MG63 (cell line): ENCODE measurements at regions not wholly inside any gene's neighbourhood (a gene's known extent, or its start where the extent isn't known, plus 50 kb on each side); places are given as distances from the start of the nearest gene placed in this dataset.

ENCODE experiments used
- DNase-seq: peaks from one replicate; pipeline ENCODE4 v3.0.0-alpha.2; 2020
- H3K27me3 ChIP-seq: fragments of 250-450 bp; sonication (Bioruptor Pico); 2 replicates; pipeline ENCODE4 v1.5.1; 2020; ENCODE audit warnings: mild to moderate bottlenecking, moderate library complexity
- H3K36me3 ChIP-seq: fragments of 250-450 bp; sonication (Bioruptor Pico); 2 replicates; pipeline ENCODE4 v1.5.1; 2020; ENCODE audit warnings: mild to moderate bottlenecking, moderate library complexity
- H3K4me3 ChIP-seq: fragments of 250-450 bp; sonication (Bioruptor Pico); 2 replicates; pipeline ENCODE4 v1.5.1; 2020; ENCODE audit warnings: mild to moderate bottlenecking, moderate library complexity
- H3K9me3 ChIP-seq: fragments of 250-450 bp; sonication (Bioruptor Pico); 2 replicates; pipeline ENCODE4 v1.5.1; 2020; ENCODE audit warnings: mild to moderate bottlenecking, moderate library complexity

DNA sequence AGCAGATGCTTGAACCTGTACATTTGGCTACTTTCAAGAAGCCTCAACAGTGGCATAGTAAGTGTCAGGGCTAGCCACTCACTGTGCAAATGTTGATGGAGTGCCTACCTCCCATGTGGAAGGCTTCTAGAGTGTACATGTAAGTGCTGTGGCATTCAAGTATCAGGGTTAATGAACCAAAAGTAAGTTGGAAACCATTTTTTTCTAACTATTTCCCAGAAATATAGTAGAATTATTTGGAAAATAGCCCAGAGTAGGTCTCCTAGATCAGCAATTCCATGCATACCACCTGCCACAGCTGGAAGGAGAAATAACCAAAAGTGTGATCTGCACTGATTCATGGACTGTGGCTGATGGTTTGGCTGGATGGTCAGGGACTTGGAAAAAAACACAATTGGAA lies 53.3 kb downstream of the FOXD1 start:
- no peak overlapping the region for H3K4me3 ChIP-seq
- no peaks in the 10 kb centered on the region for H3K27me3 ChIP-seq
- no peaks in the 10 kb centered on the region for H3K36me3 ChIP-seq
- no peak for DNase-seq
- H3K9me3 ChIP-seq, result no peaks in the 10 kb centered on the region

DNA sequence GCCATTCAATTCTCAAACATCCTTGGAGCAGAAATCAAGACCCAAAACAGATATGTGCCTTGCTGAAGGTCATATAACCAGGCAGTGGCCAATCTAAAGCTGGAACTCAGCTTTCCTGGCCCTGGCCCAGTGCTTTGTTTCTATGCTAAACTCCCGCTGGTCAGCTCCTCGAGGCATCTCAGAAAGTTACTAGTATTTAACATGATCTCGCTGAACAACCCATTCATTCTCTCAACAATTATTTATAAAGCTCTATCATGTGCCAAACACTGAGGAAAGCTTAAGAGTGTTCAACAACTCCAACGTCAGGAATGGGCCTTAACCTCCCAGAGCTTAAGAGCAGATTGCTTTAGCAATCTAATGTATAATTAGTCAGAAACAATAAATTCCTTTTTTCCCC lies 54.0 kb downstream of the FOXD1 start:
- no peaks in the 10 kb centered on the region for H3K27me3 ChIP-seq
- H3K36me3 ChIP-seq, result no peaks in the 10 kb centered on the region
- H3K9me3 ChIP-seq, result no peaks in the 10 kb centered on the region
- H3K4me3 ChIP-seq, result no peak overlapping the region
- no peak for DNase-seq

DNA sequence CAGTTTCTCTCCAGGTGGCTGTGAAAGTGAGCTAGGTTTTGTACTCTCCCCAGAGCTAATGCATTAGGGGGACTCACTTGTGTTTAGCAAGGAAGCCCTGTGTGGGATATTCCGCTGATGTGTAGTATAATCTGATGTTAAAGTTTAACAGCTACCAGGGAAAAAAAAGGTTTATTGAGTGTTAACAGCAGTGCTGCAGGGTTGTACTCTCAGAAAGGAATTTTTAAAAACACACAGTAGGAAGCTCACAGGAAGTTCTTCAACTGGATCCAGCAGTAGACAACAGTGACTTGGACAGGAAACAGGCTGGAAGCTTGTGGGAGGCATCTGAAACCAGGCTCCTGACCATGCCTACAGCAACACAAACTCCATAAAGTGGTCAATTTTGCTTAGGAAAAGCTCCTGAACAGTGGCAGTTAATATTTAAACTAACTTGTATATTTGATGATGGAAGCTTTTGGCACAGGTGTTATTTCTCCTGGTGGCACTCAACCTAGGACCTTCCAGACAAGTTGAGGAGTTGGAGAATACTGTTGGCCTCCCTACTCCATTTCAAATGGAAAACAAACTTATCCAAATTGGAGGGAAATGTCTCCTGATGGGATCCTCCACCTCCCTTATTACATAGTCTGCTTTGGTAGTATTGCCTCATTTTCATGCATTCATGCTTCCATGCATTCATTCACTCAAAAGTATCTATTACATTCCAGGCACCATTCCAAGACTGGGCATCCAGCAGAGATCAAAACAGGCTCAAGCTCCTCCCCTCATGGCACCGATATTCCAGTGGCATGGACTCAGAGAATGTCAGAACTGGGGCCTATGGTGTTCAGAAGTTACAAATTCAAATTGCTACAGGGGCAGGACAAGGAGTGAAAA lies 54.7 kb downstream of the FOXD1 start:
- H3K9me3 ChIP-seq, result no peaks in the 10 kb centered on the region
- peak; percentile 70 for DNase-seq
- H3K36me3 ChIP-seq, result no peaks in the 10 kb centered on the region
- H3K27me3 ChIP-seq, result no peaks in the 10 kb centered on the region
- H3K4me3 ChIP-seq, result no peak overlapping the region

DNA sequence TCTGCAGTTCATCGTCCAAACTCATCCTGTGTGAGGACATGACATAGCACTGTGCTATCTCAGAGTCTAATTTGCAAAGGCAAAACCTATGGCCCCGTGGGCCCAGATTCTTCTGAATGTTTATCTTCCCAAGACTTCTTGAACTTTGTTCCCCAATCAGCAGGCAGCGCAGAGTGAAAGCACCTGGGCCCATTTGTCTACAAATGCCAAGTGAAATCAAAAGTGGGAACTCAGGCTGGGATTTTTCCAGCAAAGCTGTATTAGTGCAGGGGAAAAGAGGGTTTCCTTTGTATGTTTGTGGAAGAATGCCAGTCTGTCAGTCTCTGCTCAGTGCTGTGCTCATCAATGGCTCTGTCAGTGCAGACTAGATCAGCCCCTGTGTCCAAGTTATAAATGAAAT lies 55.8 kb downstream of the FOXD1 start:
- no peaks in the 10 kb centered on the region for H3K27me3 ChIP-seq
- no peak overlapping the region for H3K4me3 ChIP-seq
- no peak for DNase-seq
- no peaks in the 10 kb centered on the region for H3K36me3 ChIP-seq
- H3K9me3 ChIP-seq, result no peaks in the 10 kb centered on the region

DNA sequence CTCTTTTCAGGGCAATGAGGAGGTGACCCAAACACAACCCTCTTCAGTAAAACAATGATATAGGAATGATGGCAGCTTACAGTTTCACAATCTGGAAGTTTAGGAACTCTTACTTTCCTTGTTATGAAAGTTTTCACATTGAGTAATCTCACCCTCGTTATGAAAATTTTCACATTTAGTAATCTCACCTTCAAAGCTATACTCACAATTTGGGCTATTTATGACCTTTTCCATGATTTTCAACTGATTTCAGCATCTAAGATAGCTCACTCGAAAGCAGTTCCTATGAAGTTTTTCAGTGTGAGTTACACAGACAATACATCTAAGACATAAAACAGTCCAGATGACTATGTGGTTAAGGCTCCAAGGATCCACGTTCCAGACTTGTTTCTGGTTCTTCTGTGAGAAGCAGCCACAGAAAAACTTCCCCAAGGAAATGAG lies 57.1 kb downstream of the FOXD1 start:
- Histone ChIP-seq H3K9me3 (peaks cover under 1% of the 10 kb centered on the region; the same call in 1 of the 2 replicates), H3K4me3 (no peak overlapping the region), H3K27me3 (no peaks in the 10 kb centered on the region), H3K36me3 (no peaks in the 10 kb centered on the region)
- no peak for DNase-seq

DNA sequence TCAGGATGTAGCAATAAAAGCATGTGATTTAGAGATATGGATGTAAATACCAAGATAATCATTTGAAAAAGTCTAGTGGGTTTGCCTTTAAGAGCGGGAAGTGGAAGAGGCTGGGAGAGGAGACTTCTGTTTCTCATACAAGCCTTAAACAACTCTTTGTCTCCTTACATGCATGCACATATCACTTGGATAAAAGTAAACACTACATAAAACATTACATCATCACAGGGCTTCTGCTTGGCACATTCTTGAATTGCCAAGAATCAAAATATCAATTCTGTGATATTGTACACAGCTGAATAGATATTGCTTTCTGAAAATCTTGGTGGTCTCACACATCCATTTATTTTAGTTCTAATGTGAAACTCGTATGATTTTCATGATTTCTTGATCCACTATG lies 57.6 kb downstream of the FOXD1 start:
- no peak overlapping the region for H3K4me3 ChIP-seq
- no peak for DNase-seq
- H3K9me3 ChIP-seq, result peaks cover 5% of the 10 kb centered on the region
- no peaks in the 10 kb centered on the region for H3K36me3 ChIP-seq
- no peaks in the 10 kb centered on the region for H3K27me3 ChIP-seq

DNA sequence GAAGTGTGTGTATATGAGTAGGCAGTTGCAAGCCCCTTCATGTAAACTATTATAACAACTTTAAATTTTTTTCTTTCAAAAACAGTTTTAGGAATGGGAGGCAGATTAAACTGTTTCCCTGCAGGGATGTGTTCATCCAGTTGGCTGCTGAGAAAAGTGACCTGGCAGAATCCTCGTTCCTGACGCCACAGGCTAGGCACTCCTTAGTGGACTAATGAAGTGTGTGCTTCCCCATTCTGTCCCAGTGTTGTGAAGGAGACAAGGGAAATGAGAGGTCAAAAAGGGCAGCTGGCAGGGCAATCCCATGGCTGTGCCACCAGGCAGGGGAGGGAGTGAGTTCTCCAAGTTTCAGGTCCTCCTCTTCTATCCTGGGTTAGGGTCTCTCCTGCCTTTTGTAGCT lies 59.8 kb downstream of the FOXD1 start:
- Histone ChIP-seq H3K9me3 (peaks cover 19% of the 10 kb centered on the region), H3K36me3 (no peaks in the 10 kb centered on the region), H3K4me3 (no peak overlapping the region), H3K27me3 (no peaks in the 10 kb centered on the region)
- DNase-seq, result no peak

DNA sequence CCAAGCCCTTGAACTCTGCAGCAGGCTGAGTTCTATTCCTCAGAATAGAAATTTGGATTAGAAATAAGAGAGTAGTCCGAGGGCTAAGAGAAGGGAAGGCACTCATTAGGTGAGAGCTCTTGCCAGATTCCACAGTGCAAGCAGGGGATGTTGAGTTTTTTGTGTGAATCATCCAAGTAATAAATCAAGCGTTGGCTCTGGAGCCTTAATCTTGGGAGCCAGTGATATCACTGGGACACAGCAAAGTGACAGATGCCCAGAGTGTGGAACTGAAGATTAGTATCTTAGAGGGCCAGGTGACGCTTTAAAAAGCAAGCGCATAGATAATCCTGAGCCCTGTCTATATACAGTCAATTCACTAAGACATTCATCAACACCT lies 60.3 kb downstream of the FOXD1 start:
- Histone ChIP-seq H3K27me3 (no peaks in the 10 kb centered on the region), H3K9me3 (peaks cover 19% of the 10 kb centered on the region), H3K36me3 (no peaks in the 10 kb centered on the region), H3K4me3 (no peak overlapping the region)
- DNase-seq, result peak; percentile 25

DNA sequence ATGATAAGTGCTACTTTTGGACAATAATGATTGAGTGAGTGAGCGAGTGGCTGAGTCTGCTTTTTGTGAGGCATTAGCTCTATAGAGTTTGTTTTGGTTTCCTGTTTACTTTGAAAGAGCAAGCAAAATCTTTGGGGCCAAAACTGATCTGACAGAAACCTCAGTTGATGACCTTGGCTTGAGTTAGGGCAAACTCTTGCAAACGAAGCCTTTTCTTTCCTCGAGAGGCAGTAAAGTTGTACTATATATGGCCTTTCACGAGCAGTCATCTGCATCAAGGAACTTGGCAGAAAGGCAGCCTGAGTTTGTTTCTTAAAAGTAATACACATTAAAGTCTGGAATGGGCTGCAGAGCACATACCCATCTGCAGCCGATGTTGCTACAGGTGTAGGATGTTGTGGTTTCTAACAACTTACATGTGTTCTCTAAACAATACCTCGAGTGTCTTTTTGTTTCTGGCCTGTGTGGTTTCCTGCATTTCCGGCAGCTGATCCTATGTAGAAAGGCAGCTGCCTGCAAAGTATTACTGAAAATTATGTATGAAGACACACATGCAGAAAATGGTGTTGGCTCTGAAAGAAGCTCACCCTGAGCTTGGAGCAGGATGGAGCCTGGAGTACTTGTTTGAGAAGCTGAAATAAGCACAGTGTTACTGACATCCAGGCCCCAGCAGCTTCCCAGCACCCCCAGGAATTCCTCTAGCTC lies 60.8 kb downstream of the FOXD1 start:
- Histone ChIP-seq H3K36me3 (no peaks in the 10 kb centered on the region), H3K27me3 (no peaks in the 10 kb centered on the region), H3K9me3 (peaks cover 19% of the 10 kb centered on the region), H3K4me3 (no peak overlapping the region)
- DNase-seq, result no peak

DNA sequence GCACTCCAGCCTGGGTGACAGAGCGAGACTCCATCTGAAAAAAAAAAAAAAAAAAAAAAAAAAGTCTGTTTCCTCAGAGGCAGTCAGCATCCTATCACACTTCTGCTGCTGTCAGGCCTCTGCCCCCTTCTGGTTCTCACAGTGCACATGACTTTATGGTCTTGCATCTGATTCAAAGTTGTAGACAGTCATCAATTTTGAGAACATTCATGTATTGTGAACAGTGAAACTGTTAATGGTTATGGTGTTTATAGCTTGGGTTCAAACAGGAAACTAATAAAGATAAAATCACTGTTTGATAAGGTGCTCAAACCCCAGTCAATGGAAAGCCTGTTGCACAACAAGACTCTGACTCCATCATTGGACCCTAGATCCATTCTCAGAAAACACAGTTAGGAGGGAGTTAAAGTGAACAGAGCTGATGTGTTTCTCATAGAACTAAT lies 61.4 kb downstream of the FOXD1 start:
- Histone ChIP-seq H3K27me3 (no peaks in the 10 kb centered on the region), H3K4me3 (no peak overlapping the region), H3K36me3 (no peaks in the 10 kb centered on the region), H3K9me3 (peaks cover 19% of the 10 kb centered on the region)
- no peak for DNase-seq

DNA sequence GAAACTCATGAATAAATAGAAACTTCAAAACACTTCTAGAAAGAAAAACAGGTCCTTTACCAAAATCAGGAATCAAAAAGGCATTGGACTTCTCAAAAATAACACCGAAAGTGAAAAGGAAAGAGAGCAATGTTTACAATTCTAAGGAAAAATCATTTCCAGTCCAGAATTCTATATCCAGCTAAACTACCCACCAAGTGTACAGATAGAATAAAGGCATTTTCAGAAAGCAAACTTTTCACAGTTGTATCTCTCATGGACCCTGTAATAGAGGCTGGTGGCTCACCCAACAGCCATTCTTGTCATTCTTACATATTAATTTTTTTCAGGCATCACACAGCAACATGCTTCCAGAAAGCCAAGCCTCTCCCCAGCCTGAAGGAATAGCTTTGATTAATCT lies 63.7 kb downstream of the FOXD1 start:
- DNase-seq, result no peak
- H3K4me3 ChIP-seq, result no peak overlapping the region

DNA sequence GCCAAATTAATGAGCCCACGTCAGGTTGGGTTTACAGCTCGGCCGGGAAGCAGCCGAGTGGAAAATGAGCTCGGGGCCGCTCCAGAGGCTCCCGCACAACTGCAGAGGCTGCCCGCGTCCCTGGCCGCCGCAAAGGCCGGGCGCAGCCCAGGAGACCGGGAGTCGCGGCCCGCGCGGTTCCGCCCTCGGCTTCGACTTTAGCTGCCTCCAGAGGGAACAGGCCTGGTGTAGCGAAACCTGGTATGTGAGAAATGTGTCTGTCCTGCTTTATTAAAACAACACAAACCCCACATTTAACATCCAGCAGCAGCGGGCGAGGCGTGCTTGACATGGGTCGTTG lies 66.2 kb downstream of the FOXD1 start:
- Histone ChIP-seq H3K27me3 (no peaks in the 10 kb centered on the region), H3K4me3 (no peak overlapping the region), H3K36me3 (no peaks in the 10 kb centered on the region), H3K9me3 (peaks cover 19% of the 10 kb centered on the region)
- DNase-seq, result no peak

More for the DNA sequence above, 63.7 kb downstream of the FOXD1 start:
- no peaks in the 10 kb centered on the region for H3K36me3 ChIP-seq
- H3K9me3 ChIP-seq, result peaks cover 19% of the 10 kb centered on the region
- no peaks in the 10 kb centered on the region for H3K27me3 ChIP-seq

DNA sequence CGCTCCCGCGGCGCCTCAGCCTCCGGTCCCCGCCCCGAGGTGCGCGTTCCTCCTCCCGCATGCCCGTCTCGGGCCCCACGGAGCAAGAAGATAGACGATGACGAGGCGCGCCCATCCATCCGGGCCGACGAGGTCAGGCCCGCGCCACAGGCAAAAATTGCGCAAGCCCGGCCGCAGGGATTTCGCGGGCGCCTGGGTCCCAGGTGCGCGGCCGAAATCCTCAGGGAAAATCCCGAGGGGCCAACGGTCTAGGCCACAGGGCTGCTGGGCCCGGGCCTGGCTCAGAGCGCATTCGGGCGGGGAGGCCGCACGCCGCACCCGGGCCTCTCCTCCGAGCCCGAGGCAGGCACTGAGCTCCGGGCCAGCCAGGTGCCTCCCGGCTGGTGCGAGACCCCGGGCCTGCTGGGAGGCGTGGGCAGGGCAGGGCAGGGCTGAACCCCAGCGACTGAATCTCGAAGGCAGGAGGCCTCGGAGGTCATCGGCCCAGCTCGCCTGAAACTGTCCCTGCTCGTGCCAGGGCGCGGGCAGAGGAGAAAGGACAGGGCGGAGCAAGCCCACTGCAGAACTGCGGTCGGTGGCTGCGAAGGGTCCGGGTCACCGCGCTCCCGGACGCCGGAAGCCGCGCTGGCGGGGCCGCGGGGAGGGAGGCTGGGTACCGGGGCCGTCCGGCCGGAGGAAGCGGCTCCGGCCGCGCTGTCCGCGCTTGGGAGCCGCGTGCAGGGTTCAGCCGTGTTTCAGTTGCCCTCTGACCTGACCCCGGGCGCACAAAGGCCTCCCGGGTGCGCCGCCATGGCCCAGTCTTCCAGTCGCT lies 66.8 kb downstream of the FOXD1 start:
- Histone ChIP-seq H3K4me3 (no peak overlapping the region), H3K36me3 (no peaks in the 10 kb centered on the region), H3K27me3 (no peaks in the 10 kb centered on the region), H3K9me3 (peaks cover 19% of the 10 kb centered on the region)
- DNase-seq, result no peak

DNA sequence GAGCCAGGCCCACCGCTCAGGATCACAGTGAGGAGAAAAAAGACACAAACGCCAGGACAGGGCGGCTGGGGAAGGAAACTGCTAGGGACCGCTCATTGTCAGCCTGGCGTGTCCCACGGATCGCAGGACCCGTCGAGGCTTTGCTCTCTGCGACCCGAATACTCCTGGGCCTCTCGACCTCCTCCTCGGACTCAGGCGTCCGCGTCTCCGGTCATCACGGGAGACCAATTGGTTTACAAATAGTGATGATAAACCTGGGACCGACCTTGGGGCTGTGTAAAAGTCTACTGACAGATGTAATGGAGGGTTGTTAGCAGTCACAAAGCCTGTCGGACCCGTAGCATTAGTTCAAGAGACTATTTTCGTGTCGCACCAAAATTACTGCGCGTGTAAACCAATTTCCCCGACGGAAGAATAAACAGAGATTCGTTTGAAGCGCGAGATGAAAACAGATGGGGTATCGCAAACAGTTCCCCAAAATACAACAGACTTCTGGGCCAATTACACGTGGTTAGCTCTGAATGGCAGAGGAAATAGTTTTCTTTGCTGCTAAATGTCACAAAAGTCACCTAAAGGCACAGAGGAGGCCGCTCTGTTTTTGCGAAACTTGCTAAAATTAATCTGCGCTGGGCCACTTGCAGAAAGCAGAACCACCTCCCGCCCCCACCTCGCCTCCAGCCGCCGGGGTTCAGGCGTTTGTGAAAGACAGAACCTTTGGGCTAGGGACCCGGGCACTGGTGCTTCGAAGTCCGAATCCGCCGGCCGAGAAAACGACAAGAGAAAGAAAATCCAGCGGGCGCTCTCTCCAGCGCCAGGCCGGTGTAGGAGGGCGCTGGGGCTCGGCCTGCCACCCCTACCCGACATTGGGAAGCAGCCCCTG lies 67.6 kb downstream of the FOXD1 start:
- Histone ChIP-seq H3K4me3 (no peak overlapping the region), H3K27me3 (no peaks in the 10 kb centered on the region), H3K36me3 (no peaks in the 10 kb centered on the region), H3K9me3 (peaks cover 13% of the 10 kb centered on the region)
- no peak for DNase-seq

DNA sequence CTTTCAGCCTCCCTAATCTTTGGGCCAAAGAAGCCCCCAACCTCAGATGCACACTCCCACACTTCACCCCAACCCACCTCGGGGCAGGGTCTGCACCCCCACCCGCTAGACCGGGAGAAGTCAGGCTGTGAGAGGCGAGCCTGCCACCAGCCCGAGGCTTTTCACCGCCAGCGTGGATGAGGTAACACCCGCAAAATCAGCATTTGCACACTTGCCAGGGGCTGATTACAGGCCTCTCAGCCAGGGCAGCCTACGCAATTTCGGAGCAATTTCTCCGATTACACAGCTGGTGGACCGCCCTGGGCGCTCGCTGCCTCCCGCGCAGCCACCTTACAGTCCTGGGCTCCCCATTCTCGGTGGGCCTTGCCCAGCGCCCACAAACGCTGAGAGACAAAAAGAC lies 68.5 kb downstream of the FOXD1 start:
- no peaks in the 10 kb centered on the region for H3K27me3 ChIP-seq
- H3K4me3 ChIP-seq, result no peak overlapping the region
- H3K36me3 ChIP-seq, result no peaks in the 10 kb centered on the region
- H3K9me3 ChIP-seq, result peaks cover 7% of the 10 kb centered on the region
- no peak for DNase-seq

DNA sequence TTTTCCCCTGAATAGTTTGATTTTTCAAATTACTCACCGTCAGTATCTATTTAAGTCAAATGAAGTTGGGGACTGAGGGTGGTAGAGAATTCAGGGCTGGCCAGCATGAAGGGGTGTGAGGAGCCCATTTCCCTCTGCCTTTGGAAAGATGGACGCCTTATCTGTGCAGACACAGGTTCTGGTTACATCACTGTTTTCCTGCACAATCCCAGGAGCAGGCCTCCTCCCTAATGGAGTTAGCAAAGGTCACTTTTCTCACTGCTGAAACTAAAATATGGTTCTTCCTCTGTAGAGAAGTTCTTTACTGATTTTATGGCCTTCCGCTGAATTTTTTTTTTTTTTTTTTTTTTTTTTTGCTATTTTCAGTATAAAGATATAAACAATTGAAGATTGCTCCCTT lies 69.1 kb downstream of the FOXD1 start:
- no peak for DNase-seq
- Histone ChIP-seq H3K4me3 (no peak overlapping the region), H3K9me3 (peaks cover under 1% of the 10 kb centered on the region), H3K27me3 (no peaks in the 10 kb centered on the region), H3K36me3 (no peaks in the 10 kb centered on the region)
